GM19043 (cell line): ENCODE measurements at regions not wholly inside any gene's neighbourhood (a gene's known extent, or its start where the extent isn't known, plus 50 kb on each side); places are given as distances from the start of the nearest gene placed in this dataset.

Source experiments
- ATAC-seq: cut with Tn5 transposase; IDR thresholded peaks from one replicate; pipeline ENCODE4 v1.9.1; 2021; ENCODE audit warnings: low read depth; ENCODE audit not compliant: unreplicated experiment

DNA sequence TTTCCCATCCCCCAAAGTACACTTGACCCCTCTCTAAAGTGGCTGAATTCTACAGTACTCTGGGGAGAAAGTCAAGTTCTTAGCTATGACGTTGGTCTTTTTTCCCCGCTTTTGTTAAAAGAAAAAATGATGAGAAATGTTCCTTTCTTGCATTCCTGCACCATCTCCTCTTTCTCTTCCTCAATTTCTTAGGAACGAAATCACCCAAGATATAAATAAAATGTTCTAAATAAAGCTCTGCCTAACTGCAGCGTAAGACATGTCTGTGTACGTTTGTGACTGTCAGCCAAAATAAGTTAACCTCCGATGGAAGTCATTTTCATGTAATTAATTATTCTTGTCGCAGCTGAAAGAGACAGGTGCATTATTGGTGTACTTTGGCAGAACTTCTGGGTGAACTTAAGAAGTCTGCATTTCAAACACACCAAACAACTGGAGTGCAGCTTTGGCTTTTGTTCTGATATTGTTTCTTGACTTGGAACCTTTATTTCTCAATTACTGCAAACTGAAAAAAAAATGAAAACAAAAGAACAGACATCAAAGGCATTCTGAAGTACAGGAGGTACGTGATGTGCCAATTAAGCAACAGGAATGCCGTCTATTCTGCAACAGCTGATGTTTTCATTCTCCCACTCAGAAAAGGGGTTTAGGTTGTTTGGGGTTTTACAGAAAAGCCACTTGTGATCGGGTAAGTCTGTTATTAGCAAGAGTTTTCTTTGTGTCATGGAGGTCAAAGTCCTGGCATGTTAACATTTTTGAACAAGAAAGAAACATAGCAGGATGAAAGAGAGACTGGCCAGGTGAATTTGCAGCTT is 82.4 kb upstream of the SDK1 start:
- no peak for ATAC-seq

DNA sequence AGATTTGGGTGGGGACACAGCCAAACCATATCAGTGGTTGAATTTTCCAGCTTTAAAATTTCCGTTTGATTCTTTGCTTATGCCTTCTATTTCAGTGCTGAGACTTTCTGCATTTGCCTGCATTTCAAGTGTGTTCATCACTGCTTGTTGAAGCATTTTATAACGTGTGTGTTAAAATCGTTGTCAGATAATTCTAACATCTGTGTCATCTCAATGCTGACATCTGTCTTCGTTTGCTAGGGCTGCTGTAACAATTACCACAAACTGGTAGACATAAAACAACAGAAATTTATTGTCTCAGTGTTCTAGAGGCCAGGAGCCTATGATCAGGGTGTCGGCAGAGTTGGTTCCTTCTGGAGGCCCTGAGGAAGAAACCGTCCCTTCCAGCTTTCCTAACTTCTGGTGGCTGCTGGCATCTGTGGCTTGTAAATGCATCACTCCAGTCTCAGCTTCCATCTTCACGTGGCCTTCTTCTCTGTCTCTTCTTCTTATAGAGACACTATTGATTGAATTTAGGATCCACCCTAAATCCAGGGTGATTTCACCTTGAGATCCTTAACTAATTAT is 71.1 kb upstream of the SDK1 start:
- ATAC-seq = no peak

DNA sequence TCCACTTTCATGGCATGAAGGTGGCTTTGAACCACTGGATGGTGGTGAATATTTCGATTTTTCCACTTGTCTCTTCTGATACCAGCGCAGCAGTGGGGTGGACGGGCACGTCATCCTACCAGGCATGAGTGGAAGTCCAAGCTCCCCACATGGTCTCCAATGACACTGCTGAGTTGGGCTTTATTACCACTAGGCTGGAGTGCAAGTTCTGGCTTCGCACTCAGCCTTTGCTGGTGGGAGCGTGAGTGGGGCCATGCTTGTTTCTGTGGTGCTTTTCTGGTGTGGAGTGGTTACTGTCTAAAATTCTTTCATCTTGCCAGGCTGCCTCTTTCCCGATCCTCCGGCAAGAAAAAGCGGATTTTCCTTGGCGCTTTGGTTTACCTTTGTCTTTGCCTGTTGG is 70.1 kb upstream of the SDK1 start:
- ATAC-seq = no peak

DNA sequence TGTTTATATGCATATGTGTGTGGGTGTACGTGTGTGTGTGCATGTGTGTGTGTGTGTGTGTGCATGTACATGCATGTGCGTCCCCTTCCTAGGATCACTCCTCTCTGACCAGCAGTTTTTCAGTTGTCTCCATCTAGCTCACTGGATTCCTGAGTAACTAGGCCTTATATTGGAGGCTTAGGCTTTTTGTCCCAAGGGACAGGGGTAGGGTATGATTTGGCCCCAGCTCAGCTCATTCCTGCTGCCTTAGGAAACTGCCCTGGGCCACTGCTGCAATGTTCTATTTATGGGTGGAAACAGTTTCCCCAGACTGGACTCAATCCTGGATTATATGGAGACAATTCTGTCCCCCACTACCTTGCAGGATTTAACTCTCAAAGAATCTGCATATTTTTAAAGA is 68.8 kb upstream of the SDK1 start:
- ATAC-seq = no peak

DNA sequence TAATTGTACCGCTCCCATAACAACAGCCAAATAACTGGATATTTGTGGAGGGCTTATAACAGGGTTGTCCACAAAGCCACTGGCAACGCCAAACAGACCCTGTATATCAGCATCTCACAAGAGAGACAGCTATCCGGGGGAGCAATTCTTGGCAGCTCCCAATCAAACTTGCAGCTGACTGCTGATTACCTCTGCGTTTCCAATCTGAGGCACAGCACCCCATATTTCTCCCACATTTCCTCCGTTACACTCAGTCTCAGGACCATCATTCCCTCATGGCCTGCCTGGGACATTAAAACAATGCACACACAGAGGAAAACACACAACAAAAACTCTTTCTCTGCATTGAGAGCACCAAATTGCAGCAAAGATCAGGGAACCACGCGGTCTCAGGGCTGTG is 67.8 kb upstream of the SDK1 start:
- no peak for ATAC-seq

DNA sequence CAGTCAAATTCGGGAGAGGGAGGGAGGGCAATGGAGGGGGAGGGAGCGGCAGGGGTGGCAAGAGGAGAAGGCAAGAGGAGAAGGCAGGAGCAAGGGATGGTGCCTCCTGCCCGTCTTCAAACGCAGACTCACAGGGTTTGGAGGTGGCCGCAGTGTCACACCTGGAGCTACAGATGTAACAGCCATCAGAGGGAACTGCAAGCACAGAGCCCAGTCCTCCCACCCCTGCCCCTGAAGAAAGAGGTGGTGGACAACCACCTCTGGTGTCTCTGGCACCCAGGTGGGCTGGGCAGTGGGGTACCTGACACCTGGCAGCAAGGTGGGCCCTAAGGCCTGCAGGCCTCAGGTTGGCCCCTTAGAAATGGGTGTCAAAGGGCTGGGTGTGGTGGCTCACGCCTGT is 67.0 kb upstream of the SDK1 start:
- ATAC-seq = no peak

DNA sequence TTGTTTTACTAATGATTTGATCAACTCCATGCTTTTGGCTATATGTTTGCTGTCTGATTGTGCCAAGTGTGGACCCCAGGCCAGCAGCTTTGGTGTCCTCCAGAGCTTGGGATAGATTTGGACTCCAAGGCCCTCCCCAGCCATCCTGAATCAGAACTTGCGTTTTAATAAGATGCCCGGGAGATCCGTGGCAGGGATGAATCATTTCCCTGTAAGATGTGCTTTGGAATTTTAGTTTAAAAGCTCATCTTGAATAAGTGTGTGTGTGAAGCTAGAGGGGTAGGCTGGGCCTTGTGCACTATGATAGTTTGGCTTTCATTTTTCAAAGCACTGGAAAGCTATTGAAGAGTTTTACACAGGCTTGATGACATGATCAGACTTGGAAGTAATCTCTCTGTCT is 66.2 kb upstream of the SDK1 start:
- no peak for ATAC-seq

DNA sequence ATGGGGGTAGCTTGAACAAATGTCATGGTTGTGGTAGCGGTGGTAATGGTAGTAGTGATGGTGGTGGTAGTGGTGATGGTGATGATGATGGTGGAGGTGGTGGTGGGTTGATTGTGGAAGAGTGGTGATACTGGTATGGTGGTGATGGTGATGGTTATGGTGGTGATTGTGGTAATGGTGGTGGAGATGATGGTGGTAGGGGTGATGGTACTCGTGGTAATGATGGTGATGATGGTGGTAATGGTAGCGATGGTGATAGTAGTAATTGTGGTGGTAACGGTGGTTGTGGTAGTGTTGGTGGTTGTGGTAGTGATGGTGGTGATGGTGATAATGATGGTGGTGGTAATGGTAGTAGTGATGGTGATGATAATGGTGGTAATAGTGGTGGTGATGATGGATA is 65.7 kb upstream of the SDK1 start:
- no peak for ATAC-seq

DNA sequence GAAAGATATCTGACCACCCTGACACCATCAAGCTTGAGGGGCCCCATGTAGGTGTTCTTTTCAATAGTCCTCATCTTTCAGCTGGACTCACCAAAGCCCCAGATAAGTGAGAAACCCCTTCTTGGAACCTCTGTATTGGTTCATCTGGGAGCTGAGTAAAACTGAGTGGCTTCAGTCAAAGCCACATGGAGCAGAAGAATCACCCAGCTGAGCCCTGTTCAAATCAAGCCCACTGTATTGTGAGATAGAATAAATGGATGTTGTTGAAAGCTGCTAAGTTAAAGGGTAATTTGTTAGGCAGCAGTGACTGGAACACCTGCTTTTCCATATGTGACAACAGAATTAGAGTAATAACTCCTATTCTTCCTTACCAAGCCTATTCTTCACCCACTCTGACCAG is 64.8 kb upstream of the SDK1 start:
- no peak for ATAC-seq

DNA sequence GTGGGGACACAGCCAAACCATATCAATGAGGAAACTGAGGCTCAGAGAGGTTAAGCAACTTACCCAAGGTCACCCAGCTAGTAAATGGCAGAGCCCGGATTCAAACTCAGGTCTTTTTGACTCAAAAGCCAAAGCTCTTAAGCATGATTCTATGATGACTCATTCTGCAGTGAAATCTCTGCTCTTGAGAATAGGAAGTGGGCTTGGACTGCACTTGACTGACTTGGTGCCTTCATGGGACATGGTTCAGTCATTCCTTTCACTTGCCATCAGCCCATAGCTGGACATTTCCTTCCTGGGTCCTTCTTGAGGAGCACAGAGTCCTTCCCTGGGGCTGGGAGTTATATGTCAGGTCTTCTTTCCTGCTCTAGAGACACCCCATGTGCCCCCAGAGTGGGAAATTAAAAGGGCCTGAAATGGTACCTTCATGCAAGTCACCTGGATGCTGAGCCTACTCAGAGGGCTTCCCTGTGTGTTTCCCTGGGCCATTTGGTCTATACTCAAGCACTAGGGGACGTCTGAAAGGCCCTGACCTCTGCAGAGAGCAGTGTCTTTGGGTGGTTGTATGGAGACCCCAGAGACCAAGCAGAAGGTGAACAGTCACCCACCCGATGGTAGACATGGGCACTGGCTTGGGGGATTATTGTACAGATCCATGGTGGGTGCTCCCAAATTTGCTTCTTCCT is 62.4 kb upstream of the SDK1 start:
- ATAC-seq = no peak

DNA sequence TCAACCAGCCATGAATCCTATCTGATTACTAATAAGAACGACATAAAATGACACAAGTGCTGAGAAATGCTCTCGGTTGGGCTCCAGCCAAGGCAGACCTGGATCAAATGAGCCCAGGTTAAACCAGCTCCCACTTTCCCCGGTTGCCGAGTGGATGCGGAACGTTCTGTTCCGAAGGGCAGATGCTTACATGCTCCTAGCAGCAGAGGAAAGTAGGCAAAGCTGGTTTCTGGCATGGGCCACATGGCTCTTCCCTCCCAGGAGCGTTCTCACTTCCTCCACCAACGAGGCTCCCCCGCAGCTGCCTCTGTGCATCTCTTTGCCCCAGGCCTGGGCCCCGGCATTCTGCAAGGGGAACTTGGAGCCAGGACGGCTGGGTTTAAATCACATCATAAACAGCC is 61.8 kb upstream of the SDK1 start:
- no peak for ATAC-seq

DNA sequence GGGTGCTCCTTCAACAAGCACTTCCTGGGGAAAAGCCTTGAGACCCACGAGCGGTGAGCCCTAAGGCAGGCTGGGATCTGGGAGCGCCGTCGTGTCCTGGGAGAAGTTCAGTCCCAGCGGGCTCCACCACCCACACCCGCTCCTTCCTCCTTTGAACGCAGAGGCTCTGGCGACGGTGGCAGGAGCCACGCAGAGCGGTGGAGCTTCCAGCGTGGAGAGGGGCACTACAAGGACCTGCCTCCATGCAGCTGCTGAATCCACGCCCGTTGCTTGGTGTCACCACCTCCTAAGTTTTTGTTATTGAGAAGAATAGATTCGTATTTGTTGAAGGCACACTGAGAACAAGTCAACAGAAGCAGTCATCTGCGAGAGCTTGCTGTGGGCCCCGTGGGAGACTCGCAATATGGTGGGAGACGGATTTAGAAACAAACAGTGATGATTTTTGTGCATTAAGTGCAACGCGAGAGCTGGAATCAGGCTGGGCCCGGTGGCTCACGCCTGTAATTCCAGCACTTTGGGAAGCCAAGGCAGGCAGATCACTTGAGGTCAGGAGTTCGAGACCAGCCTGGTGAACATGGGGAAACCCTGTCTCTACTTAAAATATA is 60.1 kb upstream of the SDK1 start:
- ATAC-seq = no peak

DNA sequence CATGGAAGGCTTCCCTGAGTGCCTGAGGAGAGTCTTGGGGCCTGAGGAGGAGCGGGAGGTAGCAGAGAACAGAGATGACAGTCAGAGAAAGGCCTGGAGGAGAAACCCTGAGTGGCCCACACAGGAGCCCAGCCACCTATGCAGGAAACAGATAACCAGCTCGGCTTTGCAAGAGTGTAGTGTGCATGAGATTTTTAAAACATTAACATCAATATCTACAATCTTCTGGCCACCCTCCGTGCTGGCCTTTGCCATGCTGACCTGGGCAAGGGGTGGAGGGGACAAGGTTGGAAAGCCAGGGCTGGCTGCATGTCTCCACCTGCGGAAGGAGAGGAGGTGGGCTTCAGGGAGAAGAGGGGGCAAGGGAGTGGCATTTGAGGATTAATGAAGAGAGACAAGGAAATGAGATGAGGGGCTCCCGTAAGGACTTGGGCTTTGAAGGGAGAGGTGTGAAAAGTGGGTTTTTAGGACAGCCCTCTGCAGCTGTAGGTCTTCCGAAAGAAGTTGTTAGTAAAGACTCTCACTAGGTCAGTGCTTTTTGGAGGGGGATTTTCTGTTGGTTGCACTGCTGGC is 59.3 kb upstream of the SDK1 start:
- no peak for ATAC-seq

DNA sequence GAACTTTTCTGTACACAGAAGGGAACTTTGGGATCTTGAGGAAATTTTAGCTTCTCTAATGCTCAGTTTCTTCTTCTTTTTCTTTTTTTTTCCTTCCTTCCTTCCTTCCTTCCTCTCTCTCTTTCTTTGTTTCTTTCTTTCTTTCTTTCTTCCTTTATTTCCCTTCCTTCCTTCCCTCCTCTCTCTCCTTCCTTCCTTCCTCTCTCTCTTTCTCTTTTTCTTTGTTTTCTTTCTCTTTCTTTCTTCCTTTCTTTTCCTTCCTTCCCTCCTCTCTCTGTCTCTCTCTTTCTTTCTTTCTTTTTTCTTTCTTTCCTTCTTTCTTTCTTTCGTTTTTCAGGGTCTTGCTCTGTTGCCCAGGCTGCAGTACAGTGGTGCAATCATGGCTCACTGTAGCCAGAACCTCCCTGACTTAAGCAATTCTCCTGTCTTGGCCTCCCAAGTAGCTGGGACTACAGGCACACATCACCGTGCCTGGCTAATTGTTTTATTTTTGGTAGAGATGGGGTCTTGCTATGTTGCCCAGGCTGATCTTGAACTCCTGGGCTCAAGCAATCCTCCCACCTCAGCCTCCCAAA is 58.6 kb upstream of the SDK1 start:
- ATAC-seq = no peak

DNA sequence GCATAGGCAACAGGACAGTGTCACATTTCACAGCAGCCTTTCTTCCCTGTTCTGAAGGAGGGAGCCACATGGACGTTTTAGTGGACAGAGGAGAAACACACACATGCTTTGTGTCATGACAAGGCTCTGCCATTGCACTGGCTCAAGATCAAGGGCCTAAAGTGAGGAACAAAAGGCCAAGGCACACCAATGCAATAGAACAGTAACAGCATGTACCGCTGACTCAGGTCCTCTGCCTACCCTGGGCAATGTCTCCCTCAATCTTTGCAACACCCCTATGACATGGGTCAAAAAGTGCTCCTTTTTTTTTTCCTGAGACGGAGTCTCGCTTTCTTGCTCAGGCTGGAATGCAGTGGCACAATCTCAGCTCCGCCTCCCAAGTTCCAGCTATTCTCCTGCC is 57.8 kb upstream of the SDK1 start:
- no peak for ATAC-seq

DNA sequence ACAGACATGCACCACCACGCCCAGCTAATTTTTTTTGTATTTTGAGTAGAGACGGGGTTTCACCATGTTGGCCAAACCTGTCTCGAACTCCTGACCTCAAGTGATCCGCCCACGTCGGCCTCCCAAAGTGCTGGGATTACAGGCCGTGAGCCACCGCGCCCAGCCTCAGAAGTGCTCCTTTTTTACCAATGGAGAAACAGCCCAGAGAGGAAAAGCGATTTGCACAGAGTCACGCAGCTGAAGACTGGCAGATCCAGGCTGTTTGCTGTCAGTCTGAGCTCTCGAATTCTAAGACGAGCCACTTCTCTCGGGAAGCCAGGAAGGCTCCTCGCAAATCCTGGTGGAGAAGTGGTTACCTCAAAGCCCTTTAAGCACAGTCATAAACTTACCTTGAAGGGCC is 57.4 kb upstream of the SDK1 start:
- no peak for ATAC-seq

DNA sequence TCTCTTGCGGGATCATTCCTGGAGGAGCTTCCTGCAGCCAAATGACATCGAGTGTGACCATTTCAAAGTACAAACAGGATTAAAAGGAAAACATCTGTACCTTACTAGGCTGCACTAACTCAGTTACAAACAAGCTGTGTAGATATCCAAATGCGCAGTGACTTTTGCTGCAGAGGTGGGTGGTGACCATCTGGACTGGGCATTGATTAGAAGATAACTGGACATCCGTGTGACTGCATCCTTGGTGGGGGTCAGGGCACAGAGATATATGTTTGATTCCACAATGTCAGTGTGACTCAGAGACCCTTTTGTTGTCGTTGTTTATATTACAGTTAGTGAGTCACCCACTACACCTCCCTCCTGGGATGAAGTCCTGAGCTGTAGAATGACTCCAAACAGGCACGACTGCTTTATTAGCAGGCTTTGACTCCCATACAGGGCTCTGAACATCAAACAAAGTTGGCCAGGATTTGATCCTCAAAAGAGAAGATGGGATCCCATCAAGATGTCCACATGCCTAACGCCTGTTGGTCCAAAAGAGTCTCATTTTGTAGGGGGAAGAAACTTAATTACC is 56.7 kb upstream of the SDK1 start:
- ATAC-seq = no peak

DNA sequence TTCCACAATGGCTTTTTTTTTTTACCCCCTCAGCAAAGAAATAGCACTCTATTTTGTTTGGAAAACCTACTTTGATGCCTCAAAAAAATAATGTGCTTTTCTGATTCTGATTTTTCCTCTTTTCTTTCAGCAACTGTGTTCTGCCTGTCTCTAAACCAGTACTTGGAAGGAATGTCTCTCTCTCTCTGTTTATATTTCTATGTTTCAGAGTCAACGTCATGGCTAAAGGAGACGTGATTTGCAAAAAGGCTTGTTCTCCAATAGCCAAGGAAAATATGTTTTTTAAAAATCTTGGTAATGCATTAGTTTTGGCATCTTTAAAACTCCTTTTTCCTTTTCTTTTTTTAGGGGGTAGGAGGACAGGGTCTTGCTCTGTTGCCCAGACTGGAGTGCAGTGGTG is 56.0 kb upstream of the SDK1 start:
- ATAC-seq = no peak

DNA sequence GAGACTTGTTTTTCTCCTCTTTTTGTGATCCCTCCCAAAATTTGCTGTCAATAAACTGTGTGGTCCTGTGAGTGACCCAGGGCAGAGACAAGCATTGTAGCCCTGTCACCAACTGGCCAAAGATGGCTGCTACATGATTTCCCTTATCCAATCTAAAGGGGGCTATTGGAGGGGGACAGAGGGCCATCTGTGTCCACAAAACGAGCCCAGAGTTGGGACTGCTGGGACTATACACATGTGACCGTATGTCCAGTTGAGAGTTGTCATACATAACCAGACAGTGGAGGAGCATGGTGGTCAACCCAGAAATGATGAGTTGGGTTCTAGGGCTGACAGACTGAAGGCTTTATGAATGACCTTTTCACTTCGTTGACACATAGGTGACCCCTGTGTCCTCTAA is 55.3 kb upstream of the SDK1 start:
- no peak for ATAC-seq

DNA sequence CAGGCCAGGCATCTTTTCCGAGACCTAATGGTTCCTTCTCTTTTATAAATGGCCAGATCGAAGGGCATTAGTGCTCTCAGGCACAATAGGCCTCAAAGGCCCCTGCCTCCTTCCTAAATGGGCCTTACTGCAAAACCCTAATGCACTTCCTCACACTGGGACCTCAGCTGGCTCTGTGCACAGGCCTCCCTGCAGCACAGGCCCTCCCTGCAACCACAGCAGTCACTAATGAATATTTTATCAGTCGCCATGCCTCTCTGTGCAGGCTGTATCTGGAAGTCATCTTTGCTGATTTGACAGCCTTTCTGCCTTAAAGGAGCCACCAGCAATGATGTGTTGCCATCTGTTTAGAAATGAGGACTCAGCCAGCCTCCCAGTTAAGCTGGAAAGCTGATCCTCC is 54.9 kb upstream of the SDK1 start:
- no peak for ATAC-seq

DNA sequence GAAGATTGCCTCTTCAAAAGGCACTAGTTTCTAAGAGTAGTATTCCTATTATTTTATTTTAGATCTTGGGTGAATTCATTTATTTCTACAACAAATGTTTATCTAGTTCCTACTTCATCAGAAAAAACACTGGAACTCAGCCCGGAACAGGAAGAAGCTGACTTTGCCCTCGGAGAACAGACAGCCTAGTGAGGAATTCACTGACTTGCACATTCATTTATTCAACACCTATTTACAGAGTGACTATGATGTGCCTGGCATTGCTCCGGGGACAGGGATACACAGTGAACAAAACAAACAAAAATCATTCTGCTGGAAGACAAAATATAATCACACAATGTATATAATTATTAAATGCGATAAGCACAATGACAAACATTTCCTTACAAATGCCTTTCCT is 54.4 kb upstream of the SDK1 start:
- ATAC-seq = no peak
